ENCODE measurements at regions not wholly inside any gene's neighbourhood (a gene's known extent, or its start where the extent isn't known, plus 50 kb on each side); places are given as distances from the start of the nearest gene placed in this dataset.

- DNase-seq (ENCODE audit: low read depth) = no peak
Observed at GRCh38 chr22:47814474-47814873, 1052.0 kb downstream of the TBC1D22A start.

DNA sequence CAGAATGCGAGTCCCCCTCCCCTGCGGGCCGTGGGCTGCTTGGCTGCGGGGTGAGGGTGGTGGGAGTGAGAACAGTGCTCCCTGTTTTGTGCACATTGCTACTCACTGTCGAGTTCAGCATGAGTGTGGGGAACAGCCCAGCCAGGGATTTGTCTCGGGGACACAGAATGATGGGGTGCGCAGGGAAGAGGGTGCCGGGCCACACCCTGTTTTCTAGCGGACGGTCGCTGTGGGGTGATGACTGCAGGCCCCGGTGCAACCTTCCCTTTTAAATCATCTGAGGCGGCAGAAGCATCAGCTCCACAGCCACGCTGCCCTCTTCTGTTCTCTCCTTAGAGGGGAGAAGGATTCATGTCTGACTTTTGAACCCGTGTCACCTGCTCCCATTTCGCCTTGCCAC, 1051.2 kb downstream of the TBC1D22A start:
- DNase-seq (ENCODE audit: low read depth) = no peak

DNA sequence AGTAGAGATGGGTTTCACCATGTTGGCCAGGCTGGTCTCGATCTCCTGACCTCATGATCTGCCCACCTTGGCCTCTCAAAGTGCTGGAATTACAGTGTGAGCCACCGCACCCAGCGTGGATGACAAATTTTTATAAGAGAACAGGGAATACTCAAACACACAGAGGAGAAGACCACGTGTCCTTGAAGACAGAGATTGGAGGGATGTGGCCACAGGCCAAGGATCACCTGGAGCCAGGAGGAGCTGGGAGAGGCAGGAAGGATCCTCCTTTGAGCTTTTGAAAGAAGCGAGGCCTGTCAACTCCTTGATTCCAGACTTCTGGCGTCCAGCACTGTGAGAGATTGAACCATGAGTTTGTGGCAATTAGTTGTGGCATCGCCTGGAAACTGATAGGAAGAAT, 1049.5 kb downstream of the TBC1D22A start:
- DNase-seq (ENCODE audit: low read depth) = no peak

GRCh38 chr22:47810505-47811500, 1048.4 kb downstream of the TBC1D22A start:
- DNase-seq (ENCODE audit: low read depth) = no peak

DNA sequence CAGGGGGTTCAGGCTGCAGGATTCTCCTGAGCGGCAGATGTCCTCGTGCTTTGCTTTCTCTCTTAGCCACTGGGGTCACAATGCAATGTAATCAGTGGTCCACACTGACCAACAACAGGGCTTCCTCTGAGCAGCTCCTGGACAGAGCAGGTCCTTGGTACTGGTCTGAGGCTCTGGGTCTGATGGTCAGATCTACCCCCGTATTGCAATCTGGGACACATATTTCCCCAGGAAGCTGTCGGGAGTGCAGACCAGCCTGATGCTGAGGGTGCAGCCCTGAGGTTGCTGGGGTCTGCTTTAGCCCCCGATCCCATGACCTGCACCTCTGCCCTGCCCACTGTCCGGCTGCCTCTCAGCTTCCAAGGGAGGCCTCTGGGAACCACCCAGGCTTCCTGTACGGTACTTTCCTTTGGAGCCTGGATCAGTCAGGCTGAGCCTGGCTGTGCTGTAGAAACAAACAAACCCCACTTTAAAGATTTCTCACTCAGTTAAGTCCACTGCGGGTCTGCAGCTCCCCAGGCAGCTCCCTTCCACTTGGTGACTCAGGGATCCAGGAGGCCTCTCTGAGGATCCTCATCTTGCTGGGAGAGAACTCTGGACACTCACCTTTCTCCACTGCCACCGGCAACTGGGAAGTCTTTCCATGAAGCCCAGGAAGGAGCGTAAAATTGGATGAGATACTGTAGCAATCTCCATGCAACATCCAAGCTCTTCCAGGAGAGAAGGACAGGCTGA, 1046.6 kb downstream of the TBC1D22A start:
- no peak for DNase-seq (ENCODE audit: low read depth)

GRCh38 chr22:47808236-47808635, 1045.8 kb downstream of the TBC1D22A start:
- no peak for DNase-seq (ENCODE audit: low read depth)

- DNase-seq (ENCODE audit: low read depth) = no peak
Observed at GRCh38 chr22:47807506-47807905, 1045.1 kb downstream of the TBC1D22A start.

DNA sequence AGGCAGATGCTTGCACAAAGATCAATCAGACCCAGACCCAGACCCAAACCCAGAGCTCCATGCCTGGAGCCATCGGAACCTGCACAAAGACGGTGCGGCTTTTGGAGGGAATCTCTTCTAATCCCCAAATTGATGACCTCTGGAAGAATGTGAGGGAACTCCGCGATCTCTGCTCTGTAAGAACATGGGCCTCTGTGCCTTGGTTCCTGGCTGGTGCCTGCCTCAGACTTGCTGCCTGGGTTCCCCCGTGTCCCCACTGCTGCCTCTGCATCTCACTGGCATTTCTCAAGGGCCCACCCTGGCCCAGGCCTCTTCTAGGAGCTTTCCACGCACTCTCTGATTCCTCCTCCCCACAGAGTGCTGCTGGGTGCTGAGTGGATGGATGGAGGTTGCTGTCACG, 1044.4 kb downstream of the TBC1D22A start:
- DNase-seq (ENCODE audit: low read depth) = no peak

DNA sequence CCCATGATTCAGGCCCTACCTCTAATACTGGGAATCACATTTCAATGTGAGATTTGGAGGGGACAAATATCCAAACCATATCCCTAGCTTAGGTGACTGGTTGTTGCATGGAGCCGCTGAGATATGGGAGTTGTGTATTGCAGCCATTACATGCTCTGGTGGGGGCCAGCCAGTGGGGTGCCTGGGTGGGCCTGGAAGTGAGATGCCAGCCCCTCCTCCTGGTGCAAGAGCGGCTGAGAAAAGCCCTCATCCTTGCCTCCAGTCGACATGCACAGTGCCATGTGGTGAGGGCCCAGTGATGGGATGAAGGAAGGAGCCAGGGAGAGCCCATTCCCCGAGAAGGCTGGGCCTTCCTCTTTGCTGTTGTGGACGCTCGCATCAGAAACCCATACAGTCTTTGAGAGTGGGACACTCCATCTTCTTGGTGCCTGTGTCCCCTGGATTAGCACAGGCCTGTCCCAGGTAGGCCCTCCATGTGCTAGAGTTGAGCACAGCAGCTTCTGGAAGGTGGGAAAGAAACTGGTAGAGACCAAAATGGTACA, 1043.0 kb downstream of the TBC1D22A start:
- DNase-seq (ENCODE audit: low read depth) = no peak

GRCh38 chr22:47804281-47804680, 1041.8 kb downstream of the TBC1D22A start:
- no peak for DNase-seq (ENCODE audit: low read depth)

GRCh38 chr22:47802421-47802820, 1040.0 kb downstream of the TBC1D22A start:
- no peak for DNase-seq (ENCODE audit: low read depth)

GRCh38 chr22:47801541-47802245, 1039.2 kb downstream of the TBC1D22A start:
- no peak for DNase-seq (ENCODE audit: low read depth)

DNA sequence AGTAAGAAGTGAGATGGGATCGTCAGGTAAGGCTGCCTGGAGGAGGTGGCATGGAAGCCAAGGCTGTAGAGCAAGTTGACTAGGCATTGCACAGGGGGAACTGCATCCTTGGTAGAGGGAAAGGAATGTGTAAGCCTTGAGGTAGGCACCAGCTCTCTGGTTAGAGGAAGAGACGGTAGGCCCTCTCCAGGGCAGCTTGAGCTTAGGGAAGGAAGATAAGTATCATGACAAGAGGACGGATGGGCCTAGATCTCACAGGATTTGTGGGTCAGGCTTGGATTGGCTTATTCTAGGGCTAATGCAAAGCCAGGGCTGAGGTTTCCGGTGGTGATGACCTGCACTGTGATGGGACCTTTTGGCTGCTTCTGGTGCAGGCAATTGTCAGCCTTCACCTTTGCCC, 1035.8 kb downstream of the TBC1D22A start:
- no peak for DNase-seq (ENCODE audit: low read depth)

DNA sequence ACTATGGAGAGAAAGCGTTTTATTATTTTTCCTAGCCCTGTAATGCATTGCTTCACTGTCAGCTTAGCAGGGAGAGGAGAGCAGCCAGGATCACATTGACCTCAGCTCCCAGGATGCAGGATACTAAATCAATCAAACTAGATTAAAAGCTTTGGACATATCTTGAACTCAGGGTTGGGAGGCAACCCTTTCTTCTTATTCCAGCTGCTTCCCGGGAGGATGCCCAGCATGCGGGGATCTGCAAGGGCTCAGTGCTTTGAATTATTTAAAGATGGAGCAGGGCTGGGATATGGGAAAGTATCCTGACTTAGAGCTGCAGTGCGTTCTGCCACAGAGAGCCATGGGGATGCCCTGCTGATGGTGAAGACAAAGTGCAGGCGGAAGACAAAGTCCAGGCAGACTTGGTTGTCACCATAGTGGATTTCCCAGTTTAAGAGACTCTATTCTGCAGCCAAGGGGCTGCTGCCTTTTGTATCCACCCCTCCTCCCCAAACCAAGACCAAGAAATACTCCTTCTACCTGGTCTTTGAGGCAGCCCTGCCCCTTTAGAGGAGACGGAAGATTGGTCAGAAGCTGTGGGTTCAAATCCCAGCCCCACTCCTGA, 1035.0 kb downstream of the TBC1D22A start:
- DNase-seq (ENCODE audit: low read depth) = no peak

GRCh38 chr22:47796128-47796908, 1033.9 kb downstream of the TBC1D22A start:
- no peak for DNase-seq (ENCODE audit: low read depth)

GRCh38 chr22:47795477-47796127, 1033.2 kb downstream of the TBC1D22A start:
- no peak for DNase-seq (ENCODE audit: low read depth)

DNA sequence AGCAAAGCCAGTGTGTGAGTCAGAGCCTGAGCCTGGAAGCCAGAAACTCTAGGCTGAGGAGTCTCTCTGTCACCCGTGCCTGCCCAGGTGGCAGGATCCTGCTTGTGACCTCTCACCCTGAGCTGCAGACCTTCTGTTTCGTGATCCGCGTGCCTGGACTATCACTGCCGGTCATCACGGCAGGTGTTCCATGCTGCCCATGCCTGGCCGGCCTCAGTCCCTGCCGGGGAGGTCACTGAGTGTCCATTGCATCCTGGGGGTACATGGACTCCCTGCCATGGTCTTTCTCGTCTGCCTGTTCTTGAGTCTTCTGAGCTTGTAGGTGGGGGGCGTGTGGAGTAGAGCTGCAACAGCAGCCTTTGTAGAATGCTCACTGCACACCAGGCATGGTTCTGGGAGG, 1032.4 kb downstream of the TBC1D22A start:
- DNase-seq (ENCODE audit: low read depth) = no peak

GRCh38 chr22:47793304-47794101, 1031.1 kb downstream of the TBC1D22A start:
- no peak for DNase-seq (ENCODE audit: low read depth)

GRCh38 chr22:47789171-47789570, 1026.7 kb downstream of the TBC1D22A start:
- no peak for DNase-seq (ENCODE audit: low read depth)

GRCh38 chr22:47788461-47788860, 1026.0 kb downstream of the TBC1D22A start:
- DNase-seq (ENCODE audit: low read depth) = no peak

Measured in stimulated activated CD8-positive, alpha-beta memory T cell treated with anti-CD3 and anti-CD28 coated beads, Interleukin-12 subunit alpha, Interleukin-12 subunit beta, amount 100 ng/mL, for 4 hours (primary cell).